Hepatocyte (in vitro differentiated cells): ENCODE measurements at regions not wholly inside any gene's neighbourhood (a gene's known extent, or its start where the extent isn't known, plus 50 kb on each side); places are given as distances from the start of the nearest gene placed in this dataset.

Experiments
- EZH2phosphoT487 ChIP-seq: fragments of 200-600 bp; sonication (generic); IDR thresholded peaks from one replicate; pipeline ENCODE4 v1.6.1; 2018; ENCODE audit warnings: antibody characterized with exemption, mild to moderate bottlenecking, low read depth, moderate library complexity; ENCODE audit not compliant: unreplicated experiment, severe bottlenecking
- TF ChIP-seq, protein P1 (sequence below): fragments of 200-600 bp; sonication (generic); IDR thresholded peaks from 2 replicates; pipeline ENCODE4 v1.5.1; 2016; ENCODE audit warnings: antibody characterized with exemption, mild to moderate bottlenecking; ENCODE audit not compliant: poor library complexity

GRCh38 chr9:26158631-26159150, 480.4 kb upstream of the TUSC1 start:
- TF ChIP-seq, protein P1, sequence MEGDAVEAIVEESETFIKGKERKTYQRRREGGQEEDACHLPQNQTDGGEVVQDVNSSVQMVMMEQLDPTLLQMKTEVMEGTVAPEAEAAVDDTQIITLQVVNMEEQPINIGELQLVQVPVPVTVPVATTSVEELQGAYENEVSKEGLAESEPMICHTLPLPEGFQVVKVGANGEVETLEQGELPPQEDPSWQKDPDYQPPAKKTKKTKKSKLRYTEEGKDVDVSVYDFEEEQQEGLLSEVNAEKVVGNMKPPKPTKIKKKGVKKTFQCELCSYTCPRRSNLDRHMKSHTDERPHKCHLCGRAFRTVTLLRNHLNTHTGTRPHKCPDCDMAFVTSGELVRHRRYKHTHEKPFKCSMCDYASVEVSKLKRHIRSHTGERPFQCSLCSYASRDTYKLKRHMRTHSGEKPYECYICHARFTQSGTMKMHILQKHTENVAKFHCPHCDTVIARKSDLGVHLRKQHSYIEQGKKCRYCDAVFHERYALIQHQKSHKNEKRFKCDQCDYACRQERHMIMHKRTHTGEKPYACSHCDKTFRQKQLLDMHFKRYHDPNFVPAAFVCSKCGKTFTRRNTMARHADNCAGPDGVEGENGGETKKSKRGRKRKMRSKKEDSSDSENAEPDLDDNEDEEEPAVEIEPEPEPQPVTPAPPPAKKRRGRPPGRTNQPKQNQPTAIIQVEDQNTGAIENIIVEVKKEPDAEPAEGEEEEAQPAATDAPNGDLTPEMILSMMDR = no peak
- TF ChIP-seq EZH2phosphoT487 = no peak
